Cardiac muscle cell (in vitro differentiated cells and primary cell): ENCODE measurements at regions not wholly inside any gene's neighbourhood (a gene's known extent, or its start where the extent isn't known, plus 50 kb on each side); places are given as distances from the start of the nearest gene placed in this dataset.

Experiments
- DNase-seq, 2 donors: peaks; one replicate each; pipeline versions ENCODE4 v3.0.0 to v3.0.0-alpha.2; 2010 to 2017; ENCODE audit warnings: low read depth in 1 of 2, low spot score in 1 of 2
- H3K27ac ChIP-seq: fragments of 200-600 bp; sonication (generic); 2 replicates; pipeline ENCODE4 v1.5.1; 2016
- H3K27me3 ChIP-seq: fragments of 200-600 bp; sonication (generic); 2 replicates; pipeline ENCODE4 v1.6.0; 2016; ENCODE audit warnings: control low read depth
- H3K36me3 ChIP-seq: fragments of 200-600 bp; sonication (generic); 2 replicates; pipeline ENCODE4 v1.5.1; 2016; ENCODE audit warnings: control low read depth
- H3K4me1 ChIP-seq: fragments of 200-600 bp; sonication (generic); 2 replicates; pipeline ENCODE4 v1.8.1; 2017; ENCODE audit warnings: low read depth, mild to moderate bottlenecking, mixed run types
- H3K4me3 ChIP-seq: fragments of 200-600 bp; sonication (generic); 2 replicates; pipeline ENCODE4 v1.5.1; 2016; ENCODE audit warnings: mild to moderate bottlenecking
- H3K9me3 ChIP-seq: fragments of 200-600 bp; sonication (generic); 2 replicates; pipeline ENCODE4 v1.5.1; 2017; ENCODE audit warnings: low read depth, mild to moderate bottlenecking, control low read depth
- CTCF ChIP-seq: IDR thresholded peaks from 2 replicates; pipeline ENCODE4 v1.5.1; 2012; ENCODE audit warnings: low read depth, mild to moderate bottlenecking, low read length

GRCh38 chr4:141338238-141338637 is 117.5 kb downstream of the ZNF330 start:
- no peak overlapping the region for H3K4me3 ChIP-seq
- H3K27me3 ChIP-seq: no peaks in the 10 kb centered on the region
- H3K27ac ChIP-seq: no peak overlapping the region
- no peak for DNase-seq
- no peak for TF ChIP-seq CTCF
- H3K9me3 ChIP-seq: no peaks in the 10 kb centered on the region
- no peaks in the 10 kb centered on the region for H3K4me1 ChIP-seq
- H3K36me3 ChIP-seq: no peaks in the 10 kb centered on the region

- Histone ChIP-seq H3K4me3 (no peak overlapping the region), H3K27ac (no peak overlapping the region), H3K27me3 (no peaks in the 10 kb centered on the region), H3K36me3 (no peaks in the 10 kb centered on the region), H3K4me1 (no peaks in the 10 kb centered on the region), H3K9me3 (no peaks in the 10 kb centered on the region)
- no peak for DNase-seq
- no peak for TF ChIP-seq CTCF
Observed at GRCh38 chr4:141339391-141339790, 118.7 kb downstream of the ZNF330 start.

- Histone ChIP-seq H3K27me3 (no peaks in the 10 kb centered on the region), H3K36me3 (no peaks in the 10 kb centered on the region), H3K27ac (no peak overlapping the region), H3K9me3 (no peaks in the 10 kb centered on the region), H3K4me1 (no peaks in the 10 kb centered on the region), H3K4me3 (no peak overlapping the region)
- DNase-seq: no peak
- TF ChIP-seq CTCF: no peak
Observed at GRCh38 chr4:141339966-141340365, 119.3 kb downstream of the ZNF330 start.

GRCh38 chr4:141340458-141340857 is 119.8 kb downstream of the ZNF330 start:
- no peak for DNase-seq
- Histone ChIP-seq H3K4me3 (no peak overlapping the region), H3K9me3 (no peaks in the 10 kb centered on the region), H3K4me1 (no peaks in the 10 kb centered on the region), H3K27me3 (no peaks in the 10 kb centered on the region), H3K27ac (no peak overlapping the region), H3K36me3 (no peaks in the 10 kb centered on the region)
- TF ChIP-seq CTCF: no peak

GRCh38 chr4:141346144-141346543 is 125.4 kb downstream of the ZNF330 start:
- Histone ChIP-seq H3K36me3 (no peaks in the 10 kb centered on the region), H3K4me3 (no peak overlapping the region), H3K9me3 (no peaks in the 10 kb centered on the region), H3K27me3 (no peaks in the 10 kb centered on the region), H3K4me1 (no peaks in the 10 kb centered on the region), H3K27ac (no peak overlapping the region)
- DNase-seq: peak; percentile 53 to 78
- TF ChIP-seq CTCF: peak; percentile 60

GRCh38 chr4:141347684-141348083 is 127.0 kb downstream of the ZNF330 start:
- Histone ChIP-seq H3K4me1 (no peaks in the 10 kb centered on the region), H3K36me3 (no peaks in the 10 kb centered on the region), H3K4me3 (no peak overlapping the region), H3K27ac (no peak overlapping the region), H3K9me3 (no peaks in the 10 kb centered on the region), H3K27me3 (no peaks in the 10 kb centered on the region)
- no peak for DNase-seq
- TF ChIP-seq CTCF: no peak
